ENCODE measurements at regions not wholly inside any gene's neighbourhood (a gene's known extent, or its start where the extent isn't known, plus 50 kb on each side); places are given as distances from the start of the nearest gene placed in this dataset.

DNA sequence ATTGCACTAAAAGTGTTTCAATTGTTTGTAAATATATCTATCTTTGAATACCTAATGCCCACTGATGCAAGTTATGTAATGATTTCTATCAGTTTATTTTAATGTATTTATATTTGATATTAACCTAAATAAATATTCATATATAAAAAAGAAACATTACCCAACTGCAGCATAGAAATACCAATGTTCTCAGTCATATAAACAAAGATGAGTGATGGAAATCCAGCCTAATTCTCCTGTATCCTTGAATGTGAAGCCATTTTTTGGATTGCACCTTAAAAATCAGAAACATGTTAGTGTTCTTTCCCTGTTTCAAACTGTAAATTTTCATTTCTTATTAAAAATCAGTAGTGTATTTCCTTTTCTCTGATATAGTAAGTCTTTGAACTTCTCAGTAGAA lies 305.8 kb upstream of the GNAI1 start:
- TF ChIP-seq, protein P1, sequence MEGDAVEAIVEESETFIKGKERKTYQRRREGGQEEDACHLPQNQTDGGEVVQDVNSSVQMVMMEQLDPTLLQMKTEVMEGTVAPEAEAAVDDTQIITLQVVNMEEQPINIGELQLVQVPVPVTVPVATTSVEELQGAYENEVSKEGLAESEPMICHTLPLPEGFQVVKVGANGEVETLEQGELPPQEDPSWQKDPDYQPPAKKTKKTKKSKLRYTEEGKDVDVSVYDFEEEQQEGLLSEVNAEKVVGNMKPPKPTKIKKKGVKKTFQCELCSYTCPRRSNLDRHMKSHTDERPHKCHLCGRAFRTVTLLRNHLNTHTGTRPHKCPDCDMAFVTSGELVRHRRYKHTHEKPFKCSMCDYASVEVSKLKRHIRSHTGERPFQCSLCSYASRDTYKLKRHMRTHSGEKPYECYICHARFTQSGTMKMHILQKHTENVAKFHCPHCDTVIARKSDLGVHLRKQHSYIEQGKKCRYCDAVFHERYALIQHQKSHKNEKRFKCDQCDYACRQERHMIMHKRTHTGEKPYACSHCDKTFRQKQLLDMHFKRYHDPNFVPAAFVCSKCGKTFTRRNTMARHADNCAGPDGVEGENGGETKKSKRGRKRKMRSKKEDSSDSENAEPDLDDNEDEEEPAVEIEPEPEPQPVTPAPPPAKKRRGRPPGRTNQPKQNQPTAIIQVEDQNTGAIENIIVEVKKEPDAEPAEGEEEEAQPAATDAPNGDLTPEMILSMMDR (IDR thresholded peaks at IDR 0.05), result no peak
- TF ChIP-seq POLR2A (IDR thresholded peaks at IDR 0.05), result no peak

Measured in right lobe of liver (tissue), 4 donors.